ENCODE measurements at regions not wholly inside any gene's neighbourhood (a gene's known extent, or its start where the extent isn't known, plus 50 kb on each side); places are given as distances from the start of the nearest gene placed in this dataset.

DNA sequence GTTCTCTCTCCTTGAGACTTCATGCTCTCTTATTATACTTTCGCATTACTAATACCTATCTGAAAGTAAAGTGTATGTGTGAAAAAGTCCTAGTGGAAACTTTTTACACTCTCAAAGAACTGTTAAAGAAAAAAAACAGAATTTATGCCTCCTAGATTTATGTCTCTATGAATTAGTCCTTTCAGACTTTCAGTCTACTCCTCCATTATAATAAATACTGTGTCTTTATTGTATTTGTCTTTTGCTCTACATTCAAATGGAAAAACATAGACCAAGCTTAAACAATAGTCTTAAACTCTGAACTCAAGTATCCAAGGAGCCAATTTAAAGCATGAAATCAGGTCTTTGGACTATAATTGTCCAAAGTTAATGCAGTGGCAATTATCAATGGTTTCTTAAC lies 1449.0 kb downstream of the PLA2G4A start:
- TF ChIP-seq, protein P1, sequence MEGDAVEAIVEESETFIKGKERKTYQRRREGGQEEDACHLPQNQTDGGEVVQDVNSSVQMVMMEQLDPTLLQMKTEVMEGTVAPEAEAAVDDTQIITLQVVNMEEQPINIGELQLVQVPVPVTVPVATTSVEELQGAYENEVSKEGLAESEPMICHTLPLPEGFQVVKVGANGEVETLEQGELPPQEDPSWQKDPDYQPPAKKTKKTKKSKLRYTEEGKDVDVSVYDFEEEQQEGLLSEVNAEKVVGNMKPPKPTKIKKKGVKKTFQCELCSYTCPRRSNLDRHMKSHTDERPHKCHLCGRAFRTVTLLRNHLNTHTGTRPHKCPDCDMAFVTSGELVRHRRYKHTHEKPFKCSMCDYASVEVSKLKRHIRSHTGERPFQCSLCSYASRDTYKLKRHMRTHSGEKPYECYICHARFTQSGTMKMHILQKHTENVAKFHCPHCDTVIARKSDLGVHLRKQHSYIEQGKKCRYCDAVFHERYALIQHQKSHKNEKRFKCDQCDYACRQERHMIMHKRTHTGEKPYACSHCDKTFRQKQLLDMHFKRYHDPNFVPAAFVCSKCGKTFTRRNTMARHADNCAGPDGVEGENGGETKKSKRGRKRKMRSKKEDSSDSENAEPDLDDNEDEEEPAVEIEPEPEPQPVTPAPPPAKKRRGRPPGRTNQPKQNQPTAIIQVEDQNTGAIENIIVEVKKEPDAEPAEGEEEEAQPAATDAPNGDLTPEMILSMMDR (conservative IDR thresholded peaks at IDR 0.05; ENCODE audit: low read length) = no peak
- TF ChIP-seq EZH2phosphoT487 (IDR thresholded peaks at IDR 0.05; ENCODE audit: borderline replicate concordance, low read depth, low read length) = no peak

Measured in OCI-LY7 (cell line).